Neural progenitor cell (in vitro differentiated cells): ENCODE measurements at regions not wholly inside any gene's neighbourhood (a gene's known extent, or its start where the extent isn't known, plus 50 kb on each side); places are given as distances from the start of the nearest gene placed in this dataset.

Source experiments
- DNase-seq: peaks from one replicate; pipeline ENCODE4 v3.0.0-alpha.2; 2016; ENCODE audit warnings: low spot score
- H2AFZ ChIP-seq: fragments of 200-600 bp; sonication (generic); replicated peaks from 2 replicates; pipeline ENCODE4 v1.6.1; 2016; ENCODE audit warnings: antibody characterized with exemption
- H3F3A ChIP-seq: fragments of 200-600 bp; sonication (generic); 2 replicates; pipeline ENCODE4 v1.6.1; 2016; ENCODE audit warnings: antibody characterized with exemption, low read depth
- H3K27ac ChIP-seq: fragments of 200-600 bp; sonication (generic); 2 replicates; pipeline ENCODE4 v1.5.1; 2016; ENCODE audit warnings: mild to moderate bottlenecking
- H3K27me3 ChIP-seq: fragments of 200-600 bp; sonication (generic); 2 replicates; pipeline ENCODE4 v1.6.1; 2016; ENCODE audit warnings: mild to moderate bottlenecking, moderate library complexity
- H3K36me3 ChIP-seq: fragments of 200-600 bp; sonication (generic); 2 replicates; pipeline ENCODE4 v1.5.1; 2016
- H3K4me1 ChIP-seq: fragments of 200-600 bp; sonication (generic); 2 replicates; pipeline ENCODE4 v1.6.1; 2016; ENCODE audit warnings: mixed run types
- H3K4me2 ChIP-seq: fragments of 200-600 bp; sonication (generic); 2 replicates; pipeline ENCODE4 v1.6.1; 2016
- H3K4me3 ChIP-seq: fragments of 200-600 bp; sonication (generic); 2 replicates; pipeline ENCODE4 v1.5.1; 2016
- H3K79me2 ChIP-seq: fragments of 200-600 bp; sonication (generic); 2 replicates; pipeline ENCODE4 v1.6.1; 2016; ENCODE audit warnings: low read depth
- H3K9ac ChIP-seq: fragments of 200-600 bp; sonication (generic); 2 replicates; pipeline ENCODE4 v1.6.1; 2016
- H3K9me3 ChIP-seq: fragments of 200-600 bp; sonication (generic); 2 replicates; pipeline ENCODE4 v1.5.1; 2016; ENCODE audit warnings: low read depth
- H4K20me1 ChIP-seq: fragments of 200-600 bp; sonication (generic); 2 replicates; pipeline ENCODE4 v1.6.1; 2016; ENCODE audit warnings: low read depth
- H3K27ac Mint-ChIP-seq: 3 replicates; pipeline ENCODE4 v1.8.0; 2021; ENCODE audit warnings: mixed read lengths
- H3K27me3 Mint-ChIP-seq: 2 replicates; pipeline ENCODE4 v1.8.0; 2022; ENCODE audit warnings: low read depth, mild to moderate bottlenecking, inconsistent platforms, moderate library complexity, mixed read lengths; ENCODE audit not compliant: insufficient read depth
- H3K36me3 Mint-ChIP-seq: 3 replicates; pipeline ENCODE4 v1.8.0; 2021; ENCODE audit warnings: mixed read lengths
- H3K4me1 Mint-ChIP-seq: 3 replicates; pipeline ENCODE4 v1.8.0; 2021; ENCODE audit warnings: mixed read lengths
- H3K4me3 Mint-ChIP-seq: 3 replicates; pipeline ENCODE4 v1.8.0; 2021; ENCODE audit warnings: mild to moderate bottlenecking, moderate library complexity, mixed read lengths
- H3K9me3 Mint-ChIP-seq: 3 replicates; pipeline ENCODE4 v1.8.0; 2020; ENCODE audit warnings: mixed read lengths
- CTCF ChIP-seq: fragments of 200-600 bp; sonication (generic); IDR thresholded peaks from 2 replicates; pipeline ENCODE4 v1.5.1; 2017; ENCODE audit warnings: antibody characterized with exemption, mild to moderate bottlenecking
- EZH2 ChIP-seq: fragments of 200-600 bp; sonication (generic); IDR thresholded peaks from 2 replicates; pipeline ENCODE4 v1.6.1; 2017; ENCODE audit warnings: antibody characterized with exemption, mild to moderate bottlenecking, moderate library complexity
- EZH2phosphoT487 ChIP-seq: fragments of 200-600 bp; sonication (generic); IDR thresholded peaks from 2 replicates; pipeline ENCODE4 v1.6.1; 2017; ENCODE audit warnings: antibody characterized with exemption

GRCh38 chr6:120627612-120628011, 706.7 kb downstream of the TBC1D32 start:
- Mint-ChIP-seq H3K9me3 (peaks cover 6% of the 10 kb centered on the region), H3K4me3 (no peak overlapping the region), H3K27me3 (no peaks in the 10 kb centered on the region)

GRCh38 chr6:120622127-120622631, 712.1 kb downstream of the TBC1D32 start:
- Histone ChIP-seq H2AFZ (no peak overlapping the region), H3K36me3 (no peaks in the 10 kb centered on the region), H3K27ac (no peak overlapping the region), H3K9ac (no peak overlapping the region), H3K79me2 (no peaks in the 10 kb centered on the region), H3F3A (no peaks in the 10 kb centered on the region), H3K4me3 (no peak overlapping the region), H3K4me2 (no peak overlapping the region), H3K4me1 (no peaks in the 10 kb centered on the region), H3K27me3 (no peaks in the 10 kb centered on the region), H4K20me1 (no peaks in the 10 kb centered on the region), H3K9me3 (no peaks in the 10 kb centered on the region)
- no peaks in the 10 kb centered on the region for H3K4me1 Mint-ChIP-seq
- H3K27ac Mint-ChIP-seq, result no peak overlapping the region
- TF ChIP-seq EZH2 (no peak), CTCF (no peak), EZH2phosphoT487 (no peak)
- no peak for DNase-seq
- H3K4me3 Mint-ChIP-seq, result no peak overlapping the region
- H3K36me3 Mint-ChIP-seq, result no peaks in the 10 kb centered on the region
- H3K27me3 Mint-ChIP-seq, result no peaks in the 10 kb centered on the region
- H3K9me3 Mint-ChIP-seq, result no peaks in the 10 kb centered on the region

More at GRCh38 chr6:120627612-120628011, 706.7 kb downstream of the TBC1D32 start:
- TF ChIP-seq EZH2phosphoT487 (no peak), CTCF (no peak), EZH2 (no peak)
- Histone ChIP-seq H3K4me1 (no peaks in the 10 kb centered on the region), H3K9me3 (peaks cover 4% of the 10 kb centered on the region), H2AFZ (no peak overlapping the region), H3F3A (no peaks in the 10 kb centered on the region), H3K4me3 (no peak overlapping the region), H3K79me2 (no peaks in the 10 kb centered on the region), H3K27me3 (no peaks in the 10 kb centered on the region), H3K36me3 (no peaks in the 10 kb centered on the region), H4K20me1 (no peaks in the 10 kb centered on the region), H3K4me2 (no peak overlapping the region), H3K27ac (no peak overlapping the region), H3K9ac (no peak overlapping the region)
- H3K4me1 Mint-ChIP-seq, result no peaks in the 10 kb centered on the region
- no peak for DNase-seq
- no peak overlapping the region for H3K27ac Mint-ChIP-seq
- no peaks in the 10 kb centered on the region for H3K36me3 Mint-ChIP-seq

GRCh38 chr6:120620900-120621299, 713.4 kb downstream of the TBC1D32 start:
- Histone ChIP-seq H3F3A (no peaks in the 10 kb centered on the region), H3K4me3 (no peak overlapping the region), H3K79me2 (no peaks in the 10 kb centered on the region), H4K20me1 (no peaks in the 10 kb centered on the region), H3K4me1 (no peaks in the 10 kb centered on the region), H3K36me3 (no peaks in the 10 kb centered on the region), H3K27me3 (no peaks in the 10 kb centered on the region), H3K9me3 (no peaks in the 10 kb centered on the region), H3K9ac (no peak overlapping the region), H3K27ac (no peak overlapping the region), H3K4me2 (no peak overlapping the region), H2AFZ (no peak overlapping the region)
- DNase-seq, result no peak
- TF ChIP-seq EZH2phosphoT487 (no peak), EZH2 (no peak), CTCF (no peak)
- Mint-ChIP-seq H3K27me3 (peaks cover 2% of the 10 kb centered on the region), H3K4me3 (no peak overlapping the region), H3K27ac (no peak overlapping the region), H3K9me3 (no peaks in the 10 kb centered on the region), H3K4me1 (no peaks in the 10 kb centered on the region), H3K36me3 (no peaks in the 10 kb centered on the region)
